ENCODE measurements at regions not wholly inside any gene's neighbourhood (a gene's known extent, or its start where the extent isn't known, plus 50 kb on each side); places are given as distances from the start of the nearest gene placed in this dataset.
"Not testable (repeated sequence)": the region's sequence is repeated elsewhere in the genome, so short reads cannot be mapped to it uniquely, and the experiment has no call there.

DNA sequence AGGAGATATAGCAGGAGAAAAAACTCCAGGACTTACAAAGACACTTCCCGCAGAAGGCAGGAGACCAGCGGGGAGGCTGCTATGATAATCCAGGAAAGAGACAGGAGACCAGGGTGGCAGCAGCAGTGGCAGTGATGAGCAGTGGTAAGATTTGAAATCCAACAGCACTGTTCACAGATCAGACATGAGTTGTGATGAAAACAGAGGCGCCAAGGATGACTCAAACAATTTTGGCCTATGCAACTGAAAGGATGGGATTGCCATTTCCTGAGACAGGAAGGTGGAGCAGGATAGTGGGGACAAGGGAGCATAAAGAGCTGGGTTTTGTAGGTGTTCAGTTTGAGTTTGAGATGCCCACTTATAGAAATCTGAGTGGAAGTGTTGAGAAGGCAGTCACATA, 108.6 kb upstream of the DYRK2 start:
- no peak for DNase-seq

DNA sequence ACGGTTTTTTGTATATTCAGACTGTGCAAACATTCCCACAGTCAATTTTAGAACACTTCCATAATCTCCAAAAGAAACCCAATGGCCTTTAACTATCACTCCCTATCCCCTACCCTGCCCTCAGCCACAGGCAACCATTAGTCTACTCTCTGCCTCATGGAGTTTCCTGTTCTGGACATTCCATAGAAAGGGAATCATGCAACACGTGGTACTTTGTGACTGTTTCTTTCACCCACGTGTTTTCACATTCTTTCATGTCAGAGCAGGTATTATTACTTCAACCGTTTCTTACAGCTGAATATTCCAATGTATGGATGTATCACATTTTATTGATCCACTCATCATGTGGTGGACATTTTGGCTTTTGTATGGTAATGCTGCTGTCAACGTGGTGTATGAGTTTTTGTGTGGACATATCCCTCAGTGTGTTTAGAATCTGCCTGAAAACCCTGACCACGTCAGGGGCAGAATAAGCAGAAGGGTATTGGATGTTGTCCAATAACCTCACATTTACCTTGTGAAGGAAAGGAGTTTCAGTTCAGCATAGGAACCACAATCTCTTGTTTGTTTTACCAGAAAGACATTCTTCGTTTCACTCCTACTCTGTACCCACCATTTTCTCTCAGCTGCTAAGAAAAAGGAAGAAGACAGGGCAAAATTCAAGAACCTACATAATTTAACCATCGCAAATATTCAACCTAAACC, 107.5 kb upstream of the DYRK2 start:
- no peak for DNase-seq

DNA sequence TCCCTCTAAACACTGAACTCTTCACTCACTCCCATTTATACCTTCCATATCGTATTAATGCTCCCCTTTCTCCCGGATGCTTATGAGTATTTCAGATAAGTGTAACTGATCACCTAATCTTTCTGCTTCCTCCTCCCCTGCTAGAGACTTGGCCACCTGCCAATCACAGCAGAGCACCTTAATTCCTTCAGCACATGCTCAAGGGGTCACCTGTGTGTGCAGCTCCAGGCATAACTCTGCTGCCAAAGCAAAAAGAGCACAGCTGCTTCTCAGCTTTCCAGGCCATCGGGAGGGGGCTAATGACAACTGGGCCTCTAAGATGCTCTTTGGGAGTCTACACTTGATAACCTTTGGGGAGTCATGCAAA, 106.9 kb upstream of the DYRK2 start:
- no peak for DNase-seq

DNA sequence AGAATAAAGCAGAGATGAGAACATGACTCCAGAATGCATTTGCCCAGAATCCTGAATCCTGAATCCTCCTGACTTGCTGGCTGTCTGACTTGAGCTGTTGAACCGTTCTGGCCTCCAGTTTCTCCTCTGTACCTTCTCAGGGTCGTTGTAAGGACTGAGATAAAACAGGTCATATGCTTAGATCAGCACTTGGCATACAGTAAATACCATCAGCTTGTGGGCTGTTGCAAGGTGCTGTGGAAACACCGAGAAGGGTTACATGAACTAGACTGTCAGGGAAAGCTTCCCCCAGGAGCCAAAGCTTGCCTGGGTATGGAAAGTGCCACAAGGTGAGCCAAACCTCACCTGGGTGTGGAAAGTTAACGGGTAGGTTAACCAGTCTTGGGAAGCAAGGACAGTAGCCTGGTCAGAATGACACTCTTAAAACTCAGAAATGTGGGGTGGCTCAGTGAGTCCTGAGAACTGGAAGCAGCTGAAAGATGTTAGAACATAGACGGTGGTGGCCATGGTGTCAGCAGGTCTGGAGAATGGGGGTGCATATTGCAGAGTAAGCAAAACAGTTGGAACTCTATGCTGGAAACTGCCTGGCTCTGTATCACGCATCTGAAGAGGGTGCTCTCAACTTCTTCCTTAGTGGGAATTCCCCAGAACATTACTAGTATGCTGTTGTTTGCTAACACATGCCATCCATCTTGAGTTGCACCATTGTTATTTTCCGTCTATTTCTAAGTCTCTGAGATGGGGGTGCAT, 105.3 kb upstream of the DYRK2 start:
- no peak for DNase-seq

DNA sequence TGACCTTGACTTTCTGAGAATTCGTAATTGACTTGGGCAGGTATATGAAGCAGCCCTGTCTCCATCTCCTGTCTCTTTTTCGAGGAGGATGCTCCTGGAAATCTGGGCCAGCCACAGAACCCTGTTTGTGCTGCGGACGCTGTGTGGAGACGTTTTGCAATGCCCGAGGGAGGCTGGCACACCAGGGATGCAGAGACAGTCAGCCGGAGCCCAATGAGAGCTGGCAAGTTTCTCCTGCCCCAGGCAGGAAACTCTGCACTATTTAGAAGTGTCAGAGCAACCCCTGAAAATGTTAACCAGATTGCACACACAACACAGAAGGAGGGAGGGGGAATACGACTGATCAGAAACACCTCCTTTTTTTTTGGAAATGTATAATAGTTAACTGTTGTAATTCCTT, 103.2 kb upstream of the DYRK2 start:
- no peak for DNase-seq

DNA sequence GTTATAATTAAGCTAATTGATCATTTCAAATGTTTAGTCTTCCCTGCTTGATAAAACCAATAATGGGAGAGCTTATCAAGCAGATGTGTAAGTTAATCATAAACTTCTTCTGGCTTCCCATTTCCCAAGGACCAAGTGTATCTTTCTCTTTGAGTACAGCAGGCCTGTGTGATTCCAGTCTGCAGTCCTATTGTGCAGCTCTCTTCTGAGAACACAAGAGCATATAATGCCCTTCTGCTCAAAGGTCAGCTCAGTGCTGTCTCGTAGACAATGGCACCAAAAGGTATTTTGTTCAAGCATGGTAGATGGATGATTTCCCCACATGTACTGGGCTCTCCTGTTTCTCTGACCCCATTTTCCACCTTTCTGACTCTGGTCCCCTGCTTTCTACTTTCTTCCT, 101.8 kb upstream of the DYRK2 start:
- DNase-seq: no peak

DNA sequence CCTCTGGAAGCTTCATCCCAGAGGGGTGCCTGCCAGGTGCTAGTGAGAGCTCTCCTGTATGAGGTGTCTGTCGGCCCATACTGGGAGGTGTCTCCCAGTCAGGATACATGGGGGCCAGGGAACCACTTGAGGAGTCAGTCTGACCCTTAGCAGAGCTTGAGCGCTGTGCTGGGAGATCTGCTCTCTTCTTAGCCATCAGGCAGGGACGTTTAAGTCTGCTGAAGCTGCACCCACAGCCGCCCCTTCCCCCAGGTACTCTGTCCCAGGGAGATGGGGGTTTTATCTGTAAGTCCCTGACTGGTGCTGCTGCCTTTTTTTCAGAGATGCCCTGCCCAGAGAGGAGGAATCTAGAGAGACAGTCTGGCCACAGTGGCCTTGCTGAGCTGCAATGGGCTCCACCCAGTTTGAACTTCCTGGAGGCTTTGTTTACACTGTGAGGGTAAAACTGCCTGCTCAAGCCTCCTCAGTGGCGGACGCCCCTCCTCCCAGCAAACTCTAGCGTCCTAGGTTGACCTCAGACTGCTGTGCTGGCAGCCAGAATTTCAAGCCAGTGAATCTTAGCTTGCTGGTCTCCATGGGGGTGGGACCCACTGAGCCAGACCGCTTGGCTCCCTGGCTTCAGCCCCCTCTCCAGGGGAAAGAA, 93.3 kb upstream of the DYRK2 start:
- DNase-seq: not testable (repeated sequence)

DNA sequence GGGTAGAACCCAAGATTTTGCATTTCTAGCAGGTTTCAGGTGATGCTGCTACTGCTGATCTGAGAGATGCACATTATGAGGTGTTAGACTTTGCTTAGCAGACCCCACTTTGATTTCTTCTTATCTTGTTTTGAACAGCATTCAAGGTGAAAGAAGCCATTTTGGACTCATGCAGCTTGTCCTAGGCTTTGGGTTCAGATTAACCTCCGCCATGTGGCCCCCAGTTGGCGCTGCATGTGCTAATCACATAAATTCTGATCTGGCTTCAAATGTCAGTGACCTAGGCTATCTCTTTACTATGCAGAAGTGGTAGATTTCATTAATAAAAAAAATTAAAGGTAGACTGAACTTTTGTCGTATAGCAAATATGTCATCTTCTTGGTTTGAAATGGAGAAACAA, 89.8 kb upstream of the DYRK2 start:
- no peak for DNase-seq

DNA sequence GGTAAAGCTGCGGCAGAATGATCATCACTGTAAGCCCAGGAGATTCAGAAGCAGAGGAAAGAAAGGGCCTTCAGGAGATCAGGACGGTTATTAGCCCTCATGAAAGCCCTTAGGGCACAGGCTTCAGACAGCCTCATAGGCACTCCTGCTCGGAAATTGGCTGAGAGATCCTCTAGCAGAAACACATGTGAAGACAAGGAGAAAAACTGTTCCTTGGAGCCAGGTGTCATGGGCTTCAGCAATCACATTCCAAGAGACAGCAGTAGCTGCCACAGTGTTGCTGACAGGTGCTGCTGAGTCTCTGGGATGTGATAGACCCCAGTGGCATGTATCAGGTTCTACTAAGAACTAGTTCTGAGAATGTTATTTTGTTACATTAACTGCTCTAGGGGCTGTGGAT, 88.8 kb upstream of the DYRK2 start:
- no peak for DNase-seq

DNA sequence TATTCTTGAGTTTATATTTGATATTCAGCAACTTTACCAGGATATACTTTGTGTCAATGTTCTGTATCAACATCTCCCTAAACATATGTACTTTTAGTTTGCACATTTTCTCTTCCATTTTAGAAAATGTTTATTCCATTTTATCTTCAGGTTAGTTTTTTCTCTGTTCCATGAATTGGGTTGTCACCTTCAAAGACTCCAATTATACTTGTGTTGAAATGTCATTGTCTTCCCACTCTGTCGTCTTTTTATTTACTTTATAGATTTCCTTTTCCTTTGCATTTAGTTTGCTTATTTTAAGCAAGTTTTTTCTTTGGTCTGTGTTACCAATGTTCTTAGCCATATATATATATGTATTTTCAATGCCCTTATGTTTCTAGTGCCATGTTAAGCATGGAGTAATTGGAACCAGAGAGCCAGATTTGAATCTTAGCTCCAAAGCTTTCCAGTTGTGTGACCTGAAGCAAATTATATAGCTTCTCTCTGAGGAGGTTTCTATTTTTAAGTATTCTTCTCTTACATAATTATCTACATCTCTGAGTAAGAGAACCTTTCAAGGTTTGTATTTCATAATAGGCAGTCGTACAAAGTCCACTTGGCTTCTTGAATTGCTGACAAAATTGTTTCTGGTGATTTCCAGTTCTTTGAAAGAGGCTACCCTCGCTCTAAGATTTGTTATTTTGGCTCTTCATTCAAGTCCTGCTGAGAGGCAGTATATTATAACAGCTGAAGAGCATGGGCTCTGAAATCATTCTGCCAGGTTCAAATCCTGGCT, 85.8 kb upstream of the DYRK2 start:
- no peak for DNase-seq

DNA sequence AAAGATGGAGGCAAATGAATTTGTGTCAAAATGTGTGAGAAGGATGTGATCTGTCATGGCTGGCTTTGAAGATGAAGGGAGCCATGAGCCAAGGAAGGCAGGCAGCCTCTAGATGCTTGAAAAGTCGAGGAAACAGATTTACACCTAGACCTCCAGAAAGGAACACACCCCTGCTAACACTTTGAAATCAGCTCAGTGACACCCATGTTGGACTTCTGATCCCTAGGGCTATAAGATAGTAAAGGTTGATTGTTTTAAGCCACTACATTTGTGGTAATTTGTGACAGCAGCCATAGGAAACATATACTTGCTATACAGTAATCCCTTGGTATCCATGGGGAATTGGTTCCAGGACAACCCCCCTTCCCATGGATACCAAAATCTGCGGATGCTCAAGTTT, 80.5 kb upstream of the DYRK2 start:
- DNase-seq: no peak

DNA sequence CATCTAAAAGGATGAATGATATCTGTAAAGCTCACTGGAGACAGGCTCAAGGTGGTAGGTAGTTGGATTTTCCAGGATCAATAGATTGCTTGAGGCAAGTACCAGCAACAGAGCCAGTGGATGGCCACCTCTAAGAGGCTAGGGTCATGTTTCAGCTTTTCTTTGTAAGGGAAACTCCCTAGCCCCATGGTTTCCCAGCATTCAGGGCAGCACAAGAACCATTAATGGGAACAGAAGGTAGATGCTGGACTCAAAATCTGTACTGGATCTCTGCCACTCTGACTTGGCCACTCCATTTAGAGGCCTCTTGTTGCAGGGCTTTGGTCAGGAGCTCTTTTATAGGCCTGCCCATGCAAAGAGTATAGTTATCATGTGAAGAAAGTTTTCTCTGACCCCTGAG, 76.1 kb upstream of the DYRK2 start:
- no peak for DNase-seq

DNA sequence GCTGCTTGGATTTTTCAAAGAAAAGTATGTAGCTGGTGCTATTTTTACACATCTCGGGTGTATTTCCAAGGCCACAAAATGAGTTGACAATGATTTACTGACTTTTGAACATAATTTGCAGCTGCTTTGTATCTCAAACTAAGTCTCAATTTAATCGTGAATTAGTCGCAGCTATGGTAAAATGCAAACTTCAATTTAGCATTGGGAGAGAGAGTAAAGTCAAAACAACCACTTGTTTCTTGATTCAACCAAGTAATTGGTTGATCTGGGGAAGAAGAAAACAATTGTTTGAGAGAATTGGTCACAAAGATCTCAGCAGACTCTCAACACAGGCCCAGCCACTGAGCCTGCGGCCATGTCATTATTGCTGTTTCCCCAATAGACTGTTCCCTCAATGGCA, 75.0 kb upstream of the DYRK2 start:
- no peak for DNase-seq

DNA sequence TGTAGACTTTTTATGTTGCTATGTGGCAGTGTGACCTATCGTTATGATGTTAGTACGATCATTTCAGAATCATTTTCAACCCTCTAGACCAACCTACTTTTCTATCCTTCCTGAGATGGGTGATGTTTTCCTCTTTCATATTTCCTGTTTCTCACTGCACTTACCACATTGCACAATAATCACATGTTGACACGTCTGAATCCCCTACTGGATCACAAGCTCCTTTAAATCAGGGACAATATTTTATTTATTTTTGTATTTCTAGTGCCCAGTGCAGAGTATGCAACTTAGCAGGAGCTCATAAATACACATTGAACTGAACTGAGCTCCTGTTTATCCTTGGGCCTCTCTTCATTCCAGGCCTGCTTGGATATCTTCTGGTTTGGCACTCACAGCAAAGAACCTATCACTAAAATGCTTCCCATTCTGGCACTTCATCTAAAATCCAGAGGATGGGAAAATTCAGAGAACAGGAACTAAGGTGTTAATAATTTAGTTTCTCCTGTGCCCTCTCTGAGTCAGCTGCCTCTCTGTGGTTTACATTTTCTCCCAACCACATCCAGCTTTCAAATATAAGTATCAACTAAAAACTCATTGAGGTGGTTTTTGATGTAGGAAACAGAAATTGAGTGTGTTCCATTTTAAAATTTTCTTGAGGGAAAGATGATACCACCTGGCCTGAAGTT, 69.4 kb upstream of the DYRK2 start:
- no peak for DNase-seq

DNA sequence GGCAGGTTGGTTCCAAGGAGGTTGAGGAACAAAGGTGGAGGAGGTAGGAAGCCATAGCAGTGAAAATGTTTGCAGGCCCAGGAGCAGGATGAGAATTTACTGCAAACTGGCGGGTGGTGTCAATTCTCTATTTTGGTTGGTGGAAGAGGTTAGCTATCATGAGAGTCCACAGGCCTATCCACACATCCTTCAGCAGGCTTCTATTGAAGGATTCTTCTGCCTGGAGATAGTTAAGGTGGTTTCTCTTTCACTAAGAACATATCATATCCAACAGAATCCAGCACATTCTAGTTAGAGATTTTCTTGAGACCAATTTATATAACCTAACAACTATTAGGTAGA, 68.9 kb upstream of the DYRK2 start:
- no peak for DNase-seq

DNA sequence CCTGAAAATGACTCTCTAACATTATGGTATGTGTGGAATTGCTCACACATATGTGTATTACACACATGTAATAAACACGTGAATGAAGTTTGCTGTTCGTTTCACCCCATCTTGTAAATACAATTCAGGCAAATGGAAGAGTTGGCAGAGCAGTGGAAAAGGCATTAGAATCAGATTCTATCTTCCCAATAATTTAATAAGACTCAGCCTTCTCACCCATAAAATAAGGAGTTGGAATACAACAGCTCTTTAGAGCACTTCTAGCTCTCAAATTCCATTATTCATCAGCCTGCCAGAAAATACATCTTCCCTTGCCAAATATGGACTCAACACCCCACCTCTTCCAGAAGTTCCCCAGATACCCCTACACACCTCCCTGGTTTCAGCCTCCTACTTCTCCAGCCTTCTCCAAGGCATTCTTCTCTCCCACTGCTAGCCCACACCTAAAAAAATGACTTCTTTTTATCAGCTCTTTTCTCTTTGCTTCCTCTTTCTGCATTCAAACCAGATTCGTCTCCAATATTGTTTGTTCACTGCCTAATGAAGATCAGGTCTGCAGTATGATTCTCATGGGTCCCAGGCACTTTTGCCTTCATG, 66.2 kb upstream of the DYRK2 start:
- no peak for DNase-seq

DNA sequence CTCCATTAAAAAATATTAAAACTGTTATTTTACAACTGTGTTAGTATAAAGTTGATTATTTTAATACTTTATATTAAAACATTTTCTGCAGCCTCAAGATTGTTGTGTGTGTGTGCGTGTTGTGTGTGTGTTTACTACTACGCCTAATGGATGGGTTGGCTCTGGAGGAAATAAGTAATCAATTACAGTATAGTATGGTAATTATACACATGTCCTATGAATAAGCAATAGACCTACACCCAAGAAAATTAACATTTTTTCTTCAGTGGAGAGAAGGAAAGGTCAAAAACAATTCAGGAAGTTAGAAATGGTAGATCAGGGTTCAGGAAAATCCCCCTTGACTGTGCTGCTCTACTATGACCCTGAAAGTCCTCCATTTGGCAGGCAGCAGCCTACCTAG, 65.7 kb upstream of the DYRK2 start:
- no peak for DNase-seq

DNA sequence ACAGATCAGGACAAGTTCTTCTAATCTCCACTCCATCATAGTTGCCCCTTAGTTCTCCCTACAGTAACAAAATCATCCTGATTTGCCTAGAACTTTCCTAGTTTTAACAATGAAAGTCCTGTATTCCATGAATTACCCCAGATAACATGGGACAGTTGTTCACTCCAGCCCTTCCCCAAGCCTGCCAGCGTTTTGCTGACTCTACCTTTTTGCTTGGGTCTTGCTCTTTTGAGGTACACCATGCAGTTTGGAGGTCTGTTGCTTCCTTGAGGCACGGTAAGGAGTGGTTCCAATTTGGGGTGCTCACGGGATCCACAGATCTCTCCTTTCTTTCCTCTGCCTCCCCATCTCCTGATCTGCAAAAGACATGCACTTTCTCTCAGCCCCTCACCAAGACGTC, 61.6 kb upstream of the DYRK2 start:
- no peak for DNase-seq

DNA sequence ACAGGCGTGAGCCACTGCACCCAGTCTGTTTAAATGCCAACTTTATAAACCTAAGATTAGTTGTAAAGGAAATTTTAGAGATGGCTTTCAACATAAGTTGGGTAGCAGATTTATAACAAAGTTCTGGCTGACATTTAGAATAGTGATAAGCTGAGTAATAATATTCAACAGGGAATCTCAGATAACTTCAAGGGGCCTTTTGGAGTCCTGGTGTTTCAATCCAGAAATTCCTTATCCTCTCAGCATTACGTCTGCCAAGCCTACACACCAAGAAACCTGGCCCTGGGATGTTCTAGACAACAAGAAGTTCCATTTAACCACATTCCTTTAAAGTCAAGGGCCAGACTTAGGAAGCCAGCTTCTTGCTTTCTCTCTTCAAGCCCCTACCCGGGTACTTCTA, 59.5 kb upstream of the DYRK2 start:
- no peak for DNase-seq

DNA sequence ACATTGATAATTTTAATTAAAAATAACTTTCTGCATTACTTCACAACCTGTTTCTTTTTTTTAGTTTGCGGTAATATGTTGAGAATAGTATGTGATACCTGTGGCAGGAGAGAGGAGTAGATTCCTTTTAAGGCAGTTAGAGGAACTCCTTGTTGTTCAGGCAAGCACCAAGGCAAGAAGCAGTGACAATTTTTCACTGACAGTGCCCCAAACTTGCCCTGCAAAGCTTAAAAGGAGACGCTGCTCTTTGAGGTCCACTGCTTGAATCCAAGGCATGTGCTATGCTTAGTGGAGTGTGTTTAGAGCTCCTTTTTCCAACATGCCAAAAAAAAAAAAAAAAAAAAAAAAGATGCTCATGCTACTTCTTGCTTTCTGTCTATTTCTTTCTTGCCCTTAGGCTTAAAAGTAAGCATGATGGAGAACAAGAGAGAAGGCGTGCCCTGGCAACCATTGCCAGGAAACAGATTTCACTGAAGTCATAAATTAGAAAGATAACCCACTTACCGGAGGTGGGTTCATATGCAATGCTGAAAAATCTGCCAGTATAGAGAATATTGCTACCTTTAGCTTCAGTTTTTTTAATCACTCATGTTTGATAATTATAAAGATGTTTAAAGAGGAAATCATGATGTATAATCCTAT, 58.3 kb upstream of the DYRK2 start:
- no peak for DNase-seq

DNA sequence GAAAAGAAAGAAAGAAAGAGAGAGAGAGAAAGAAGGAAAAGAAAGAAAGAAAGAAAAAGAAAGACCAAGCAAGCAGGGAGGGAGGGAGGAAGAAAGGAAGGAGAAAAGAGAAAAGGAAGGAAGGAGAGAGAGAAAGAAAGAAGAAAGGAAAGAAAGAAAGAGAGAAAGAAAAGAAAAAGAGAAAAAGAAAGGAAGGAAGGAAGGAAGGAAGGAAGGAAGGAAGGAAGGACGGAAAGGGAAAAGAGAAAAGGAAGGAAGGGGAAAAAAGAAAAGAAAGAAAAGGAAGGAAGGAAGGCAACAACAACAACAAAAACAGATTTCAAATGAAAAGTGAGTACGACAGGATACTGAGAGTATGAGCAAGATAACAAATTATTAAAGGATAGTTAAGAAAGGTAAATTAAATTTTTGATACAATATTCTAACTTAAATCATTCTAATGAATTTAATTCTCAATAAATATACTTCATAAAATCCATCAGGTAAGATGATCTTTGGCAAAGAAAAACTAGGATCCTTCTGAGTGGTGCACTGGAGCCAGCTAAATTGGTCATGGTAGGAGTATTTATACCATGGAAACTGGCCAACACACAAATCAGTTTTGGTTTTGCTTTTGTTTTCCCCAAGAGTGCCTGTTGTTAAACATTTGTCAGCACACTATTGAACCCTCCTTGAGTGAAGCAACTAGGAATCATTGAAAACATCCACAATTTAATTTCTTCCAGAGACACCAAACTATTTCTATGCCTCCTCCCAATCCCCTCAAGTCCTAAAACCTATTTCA, 56.1 kb upstream of the DYRK2 start:
- DNase-seq: no peak

Measured in right hindlimb (tissue), 1 donor.